ENCODE measurements at regions not wholly inside any gene's neighbourhood (a gene's known extent, or its start where the extent isn't known, plus 50 kb on each side); places are given as distances from the start of the nearest gene placed in this dataset.

DNA sequence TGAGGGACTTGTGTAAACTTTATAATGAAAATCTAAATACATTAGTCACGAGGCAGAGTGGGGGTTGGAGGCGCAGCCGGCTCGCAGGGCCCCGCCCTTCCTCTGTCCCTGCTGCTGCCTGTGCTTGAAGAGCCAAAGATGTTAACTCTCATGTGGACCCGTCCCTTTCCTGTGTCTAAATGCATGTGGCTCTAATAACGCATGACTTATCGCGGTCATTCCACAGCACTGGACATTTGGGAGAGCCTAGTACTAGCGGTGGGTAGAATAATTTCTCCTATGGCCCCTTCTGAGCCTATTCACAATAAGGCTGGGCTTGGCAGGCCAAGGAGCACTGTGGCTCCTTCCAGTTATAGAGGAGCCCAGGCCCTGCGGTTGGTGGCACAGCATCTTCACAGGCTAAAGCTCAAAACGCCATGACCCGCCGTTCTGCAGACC is 82.3 kb upstream of the SIMC1 start (continued):
- TF ChIP-seq TBL1XR1 (IDR thresholded peaks at IDR 0.05; ENCODE audit: low read length in 2 of 2) (0 out of 4 replicates have a peak, but pooled peaks of 1 of the 2 experiments have one; percentile 10), JUN (IDR thresholded peaks at IDR 0.05; ENCODE audit: borderline replicate concordance, low read depth, low read length) (no peak), JUN (CRISPR knock-in tag; IDR thresholded peaks at IDR 0.05; ENCODE audit: borderline replicate concordance) (no peak), FOSL1 (tag; conservative IDR thresholded peaks at IDR 0.05) (peak; percentile 40; the same call in 1 of the 2 replicates), NFIX (CRISPR knock-in tag; IDR thresholded peaks at IDR 0.05; ENCODE audit: low read depth) (no peak), MEF2D (tag; conservative IDR thresholded peaks at IDR 0.05; ENCODE audit: low read depth) (no peak), GABPB1 (CRISPR knock-in tag; IDR thresholded peaks at IDR 0.05) (0 out of 2 replicates have a peak, but pooled peaks have one; percentile 37), ZNF740 (CRISPR knock-in tag; IDR thresholded peaks at IDR 0.05) (no peak), ZNF740 (tag; IDR thresholded peaks at IDR 0.05) (no peak), JUND (IDR thresholded peaks at IDR 0.05; ENCODE audit: borderline replicate concordance, low read depth, low read length) (peak; percentile 38; the same call in 1 of the 2 replicates), JUND (tag; IDR thresholded peaks at IDR 0.05; ENCODE audit: borderline replicate concordance, low read depth, low read length) (no peak), PYGO2 (tag; IDR thresholded peaks at IDR 0.05) (no peak), TOE1 (IDR thresholded peaks at IDR 0.05; ENCODE audit: borderline replicate concordance) (peak; percentile 56; the same call in 1 of the 2 replicates), TOE1 (CRISPR knock-in tag; IDR thresholded peaks at IDR 0.05; ENCODE audit: borderline replicate concordance, low read depth) (no peak), ZBTB17 (CRISPR knock-in tag; IDR thresholded peaks at IDR 0.05) (0 out of 2 replicates have a peak, but pooled peaks have one; percentile 15)
- TF ChIP-seq, protein P1, sequence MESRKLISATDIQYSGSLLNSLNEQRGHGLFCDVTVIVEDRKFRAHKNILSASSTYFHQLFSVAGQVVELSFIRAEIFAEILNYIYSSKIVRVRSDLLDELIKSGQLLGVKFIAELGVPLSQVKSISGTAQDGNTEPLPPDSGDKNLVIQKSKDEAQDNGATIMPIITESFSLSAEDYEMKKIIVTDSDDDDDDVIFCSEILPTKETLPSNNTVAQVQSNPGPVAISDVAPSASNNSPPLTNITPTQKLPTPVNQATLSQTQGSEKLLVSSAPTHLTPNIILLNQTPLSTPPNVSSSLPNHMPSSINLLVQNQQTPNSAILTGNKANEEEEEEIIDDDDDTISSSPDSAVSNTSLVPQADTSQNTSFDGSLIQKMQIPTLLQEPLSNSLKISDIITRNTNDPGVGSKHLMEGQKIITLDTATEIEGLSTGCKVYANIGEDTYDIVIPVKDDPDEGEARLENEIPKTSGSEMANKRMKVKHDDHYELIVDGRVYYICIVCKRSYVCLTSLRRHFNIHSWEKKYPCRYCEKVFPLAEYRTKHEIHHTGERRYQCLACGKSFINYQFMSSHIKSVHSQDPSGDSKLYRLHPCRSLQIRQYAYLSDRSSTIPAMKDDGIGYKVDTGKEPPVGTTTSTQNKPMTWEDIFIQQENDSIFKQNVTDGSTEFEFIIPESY (CRISPR knock-in tag; IDR thresholded peaks at IDR 0.05): no peak
